ENCODE measurements at regions not wholly inside any gene's neighbourhood (a gene's known extent, or its start where the extent isn't known, plus 50 kb on each side); places are given as distances from the start of the nearest gene placed in this dataset.

GRCh38 chr5:144089401-144090021 lies 80.9 kb downstream of the YIPF5 start:
- TF ChIP-seq CTCF (IDR thresholded peaks at IDR 0.05; ENCODE audit: extremely low read depth, insufficient read depth, missing control alignments): no peak
- DNase-seq (ENCODE audit: low spot score): no peak
- in situ Hi-C loops (cut with MboI; ENCODE audit: low pct_unique_long_range_greater_than_20kb, low sequenced_read_pairs, unreplicated experiment): no loop called here

- in situ Hi-C loops (cut with MboI; ENCODE audit: low pct_unique_long_range_greater_than_20kb, low sequenced_read_pairs, unreplicated experiment): no loop called here
Measured at GRCh38 chr5:144092508-144092907, 78.0 kb downstream of the YIPF5 start.

GRCh38 chr5:144093400-144093799 lies 77.1 kb downstream of the YIPF5 start:
- in situ Hi-C loops (cut with MboI; ENCODE audit: low pct_unique_long_range_greater_than_20kb, low sequenced_read_pairs, unreplicated experiment): no loop called here
- no peak for TF ChIP-seq CTCF (IDR thresholded peaks at IDR 0.05; ENCODE audit: extremely low read depth, insufficient read depth, missing control alignments)
- DNase-seq (ENCODE audit: low spot score): no peak

More at GRCh38 chr5:144092508-144092907, 78.0 kb downstream of the YIPF5 start:
- no peak for DNase-seq (ENCODE audit: low spot score)
- no peak for TF ChIP-seq CTCF (IDR thresholded peaks at IDR 0.05; ENCODE audit: extremely low read depth, insufficient read depth, missing control alignments)

GRCh38 chr5:144093868-144094267 lies 76.6 kb downstream of the YIPF5 start:
- in situ Hi-C loops (cut with MboI; ENCODE audit: low pct_unique_long_range_greater_than_20kb, low sequenced_read_pairs, unreplicated experiment): no loop called here
- no peak for DNase-seq (ENCODE audit: low spot score)

GRCh38 chr5:144100702-144101101 lies 69.8 kb downstream of the YIPF5 start:
- no peak for TF ChIP-seq CTCF (IDR thresholded peaks at IDR 0.05; ENCODE audit: extremely low read depth, insufficient read depth, missing control alignments)
- in situ Hi-C loops (cut with MboI; ENCODE audit: low pct_unique_long_range_greater_than_20kb, low sequenced_read_pairs, unreplicated experiment): no loop called here
- no peak for DNase-seq (ENCODE audit: low spot score)

More at GRCh38 chr5:144093868-144094267, 76.6 kb downstream of the YIPF5 start:
- TF ChIP-seq CTCF (IDR thresholded peaks at IDR 0.05; ENCODE audit: extremely low read depth, insufficient read depth, missing control alignments): no peak

GRCh38 chr5:144101616-144102015 lies 68.8 kb downstream of the YIPF5 start:
- in situ Hi-C loops (cut with MboI; ENCODE audit: low pct_unique_long_range_greater_than_20kb, low sequenced_read_pairs, unreplicated experiment): no loop called here
- DNase-seq (ENCODE audit: low spot score): no peak
- no peak for TF ChIP-seq CTCF (IDR thresholded peaks at IDR 0.05; ENCODE audit: extremely low read depth, insufficient read depth, missing control alignments)
